ENCODE measurements at regions not wholly inside any gene's neighbourhood (a gene's known extent, or its start where the extent isn't known, plus 50 kb on each side); places are given as distances from the start of the nearest gene placed in this dataset.
"Not testable (repeated sequence)": the region's sequence is repeated elsewhere in the genome, so short reads cannot be mapped to it uniquely, and the experiment has no call there.

DNA sequence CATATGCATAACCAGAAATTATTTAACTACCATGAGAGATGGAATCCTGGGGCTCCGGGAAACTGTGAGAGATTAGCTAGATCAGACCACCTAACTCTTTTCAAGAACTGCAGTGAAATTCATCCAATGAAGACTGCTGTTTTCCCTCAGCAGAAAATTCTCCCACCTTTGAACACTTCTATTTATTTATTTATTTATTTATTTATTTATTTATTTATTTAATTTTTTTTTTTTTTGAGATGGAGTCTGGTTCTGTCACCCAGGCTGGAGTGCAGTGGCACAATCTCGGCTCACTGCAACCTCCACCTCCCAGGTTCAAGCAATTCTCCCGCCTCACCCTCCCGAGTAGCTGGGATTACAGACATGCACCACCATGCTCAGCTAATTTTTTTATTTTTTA lies 802.2 kb downstream of the BCL11A start:
- TF ChIP-seq, protein P1, sequence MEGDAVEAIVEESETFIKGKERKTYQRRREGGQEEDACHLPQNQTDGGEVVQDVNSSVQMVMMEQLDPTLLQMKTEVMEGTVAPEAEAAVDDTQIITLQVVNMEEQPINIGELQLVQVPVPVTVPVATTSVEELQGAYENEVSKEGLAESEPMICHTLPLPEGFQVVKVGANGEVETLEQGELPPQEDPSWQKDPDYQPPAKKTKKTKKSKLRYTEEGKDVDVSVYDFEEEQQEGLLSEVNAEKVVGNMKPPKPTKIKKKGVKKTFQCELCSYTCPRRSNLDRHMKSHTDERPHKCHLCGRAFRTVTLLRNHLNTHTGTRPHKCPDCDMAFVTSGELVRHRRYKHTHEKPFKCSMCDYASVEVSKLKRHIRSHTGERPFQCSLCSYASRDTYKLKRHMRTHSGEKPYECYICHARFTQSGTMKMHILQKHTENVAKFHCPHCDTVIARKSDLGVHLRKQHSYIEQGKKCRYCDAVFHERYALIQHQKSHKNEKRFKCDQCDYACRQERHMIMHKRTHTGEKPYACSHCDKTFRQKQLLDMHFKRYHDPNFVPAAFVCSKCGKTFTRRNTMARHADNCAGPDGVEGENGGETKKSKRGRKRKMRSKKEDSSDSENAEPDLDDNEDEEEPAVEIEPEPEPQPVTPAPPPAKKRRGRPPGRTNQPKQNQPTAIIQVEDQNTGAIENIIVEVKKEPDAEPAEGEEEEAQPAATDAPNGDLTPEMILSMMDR (IDR thresholded peaks at IDR 0.05; ENCODE audit: poor library complexity, severe bottlenecking): not testable (repeated sequence)
- TF ChIP-seq TAF1 (IDR thresholded peaks at IDR 0.05; ENCODE audit: low read depth); EZH2 (IDR thresholded peaks at IDR 0.05; ENCODE audit: borderline replicate concordance, insufficient read depth, low read length, poor library complexity, severe bottlenecking); RAD21 (conservative IDR thresholded peaks at IDR 0.05); EP300 (conservative IDR thresholded peaks at IDR 0.05; ENCODE audit: poor library complexity, severe bottlenecking): not testable (repeated sequence)
